ENCODE measurements at regions not wholly inside any gene's neighbourhood (a gene's known extent, or its start where the extent isn't known, plus 50 kb on each side); places are given as distances from the start of the nearest gene placed in this dataset.
A peak's percentile ranks its signal among the peaks of the same experiment; 100 is the strongest.

DNA sequence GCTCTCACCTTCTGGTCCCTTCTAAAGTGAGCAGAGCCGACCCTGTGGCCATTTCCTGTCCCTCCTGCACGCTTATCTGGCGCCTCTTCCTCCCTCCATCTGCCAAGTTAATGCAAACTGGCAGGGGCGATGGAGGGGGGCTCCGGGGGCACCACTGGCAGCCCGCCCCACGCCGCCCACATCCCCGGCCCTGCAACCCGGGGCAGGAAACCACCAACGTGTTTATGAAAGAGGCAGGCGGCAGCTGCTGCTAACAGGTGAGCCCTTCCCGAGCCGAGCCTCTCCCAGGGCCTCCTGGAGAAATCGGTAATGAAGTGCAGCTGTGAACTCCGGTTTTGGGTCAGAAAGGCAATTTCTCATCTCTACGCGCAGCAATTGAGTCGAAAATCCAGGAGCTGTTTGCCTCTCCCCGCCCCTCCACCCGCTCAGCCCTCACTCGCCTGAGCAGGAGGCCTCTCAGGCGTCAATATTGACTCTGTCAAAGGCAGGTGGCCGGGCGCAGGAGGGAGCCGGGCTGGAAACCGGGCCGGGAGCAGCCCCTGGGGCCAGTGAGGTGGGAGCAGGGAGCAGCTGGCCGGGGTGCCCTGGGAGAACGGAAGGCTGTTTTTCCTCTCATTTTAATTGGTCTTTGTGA is 164.4 kb upstream of the GSE1 start (continued):
- TF ChIP-seq, protein P1, sequence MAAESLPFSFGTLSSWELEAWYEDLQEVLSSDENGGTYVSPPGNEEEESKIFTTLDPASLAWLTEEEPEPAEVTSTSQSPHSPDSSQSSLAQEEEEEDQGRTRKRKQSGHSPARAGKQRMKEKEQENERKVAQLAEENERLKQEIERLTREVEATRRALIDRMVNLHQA (CRISPR knock-in tag; IDR thresholded peaks at IDR 0.05), result no peak
- TF ChIP-seq ZNF562 (CRISPR knock-in tag; IDR thresholded peaks at IDR 0.05; ENCODE audit: borderline replicate concordance) (no peak), TOPORS (CRISPR knock-in tag; IDR thresholded peaks at IDR 0.05) (no peak), ZNF451 (CRISPR knock-in tag; IDR thresholded peaks at IDR 0.05) (peak; percentile 90), MEIS2 (CRISPR knock-in tag; IDR thresholded peaks at IDR 0.05) (peak; percentile 98), SOX5 (CRISPR knock-in tag; IDR thresholded peaks at IDR 0.05; ENCODE audit: borderline replicate concordance) (peak; percentile 70; the same call in 1 of the 2 replicates), PAWR (CRISPR knock-in tag; IDR thresholded peaks at IDR 0.05; ENCODE audit: borderline replicate concordance) (no peak), NCOA1 (CRISPR knock-in tag; IDR thresholded peaks at IDR 0.05) (no peak), ZSCAN25 (CRISPR knock-in tag; IDR thresholded peaks at IDR 0.05) (peak; percentile 91), SNAPC2 (CRISPR knock-in tag; IDR thresholded peaks at IDR 0.05) (peak; percentile 93), ZNF274 (CRISPR knock-in tag; IDR thresholded peaks at IDR 0.05) (0 out of 2 replicates have a peak, but pooled peaks have one; percentile 4), ZNF510 (CRISPR knock-in tag; IDR thresholded peaks at IDR 0.05; ENCODE audit: low read depth) (0 out of 2 replicates have a peak, but pooled peaks have one; percentile 36), ZNF367 (CRISPR knock-in tag; IDR thresholded peaks at IDR 0.05; ENCODE audit: borderline replicate concordance) (peak; percentile 90; the same call in 1 of the 2 replicates), CBX2 (IDR thresholded peaks at IDR 0.05; ENCODE audit: low read depth, low read length) (no peak), CBX2 (CRISPR knock-in tag; IDR thresholded peaks at IDR 0.05; ENCODE audit: low read depth) (no peak), CHCHD3 (CRISPR knock-in tag; IDR thresholded peaks at IDR 0.05) (no peak), ONECUT2 (CRISPR knock-in tag; IDR thresholded peaks at IDR 0.05) (peak; percentile 55), ZNF678 (CRISPR knock-in tag; IDR thresholded peaks at IDR 0.05) (no peak), ZNF589 (CRISPR knock-in tag; conservative IDR thresholded peaks at IDR 0.05) (peak; percentile 84; the same call in 1 of the 2 replicates)
- TF ChIP-seq, protein P2, sequence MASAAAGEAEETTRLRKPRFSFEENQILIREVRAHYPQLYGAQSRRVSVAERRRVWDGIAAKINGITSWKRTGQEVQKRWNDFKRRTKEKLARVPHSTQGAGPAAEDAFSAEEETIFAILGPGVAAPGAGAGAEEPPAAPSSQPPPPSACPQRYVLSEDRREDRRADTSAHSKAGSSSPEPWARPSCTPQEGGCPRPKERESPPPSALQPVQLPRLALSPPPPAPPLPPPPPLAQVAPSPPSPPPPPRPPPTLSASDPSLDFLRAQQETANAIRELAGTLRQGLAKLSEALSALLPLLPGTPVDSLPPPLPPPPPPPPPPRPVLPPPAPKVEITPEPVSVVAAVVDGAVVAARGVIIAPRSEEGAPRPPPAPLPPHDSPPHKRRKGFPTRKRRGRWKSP (CRISPR knock-in tag; IDR thresholded peaks at IDR 0.05), result peak; percentile 84; the same call in 1 of the 2 replicates
- TF ChIP-seq, protein P3, sequence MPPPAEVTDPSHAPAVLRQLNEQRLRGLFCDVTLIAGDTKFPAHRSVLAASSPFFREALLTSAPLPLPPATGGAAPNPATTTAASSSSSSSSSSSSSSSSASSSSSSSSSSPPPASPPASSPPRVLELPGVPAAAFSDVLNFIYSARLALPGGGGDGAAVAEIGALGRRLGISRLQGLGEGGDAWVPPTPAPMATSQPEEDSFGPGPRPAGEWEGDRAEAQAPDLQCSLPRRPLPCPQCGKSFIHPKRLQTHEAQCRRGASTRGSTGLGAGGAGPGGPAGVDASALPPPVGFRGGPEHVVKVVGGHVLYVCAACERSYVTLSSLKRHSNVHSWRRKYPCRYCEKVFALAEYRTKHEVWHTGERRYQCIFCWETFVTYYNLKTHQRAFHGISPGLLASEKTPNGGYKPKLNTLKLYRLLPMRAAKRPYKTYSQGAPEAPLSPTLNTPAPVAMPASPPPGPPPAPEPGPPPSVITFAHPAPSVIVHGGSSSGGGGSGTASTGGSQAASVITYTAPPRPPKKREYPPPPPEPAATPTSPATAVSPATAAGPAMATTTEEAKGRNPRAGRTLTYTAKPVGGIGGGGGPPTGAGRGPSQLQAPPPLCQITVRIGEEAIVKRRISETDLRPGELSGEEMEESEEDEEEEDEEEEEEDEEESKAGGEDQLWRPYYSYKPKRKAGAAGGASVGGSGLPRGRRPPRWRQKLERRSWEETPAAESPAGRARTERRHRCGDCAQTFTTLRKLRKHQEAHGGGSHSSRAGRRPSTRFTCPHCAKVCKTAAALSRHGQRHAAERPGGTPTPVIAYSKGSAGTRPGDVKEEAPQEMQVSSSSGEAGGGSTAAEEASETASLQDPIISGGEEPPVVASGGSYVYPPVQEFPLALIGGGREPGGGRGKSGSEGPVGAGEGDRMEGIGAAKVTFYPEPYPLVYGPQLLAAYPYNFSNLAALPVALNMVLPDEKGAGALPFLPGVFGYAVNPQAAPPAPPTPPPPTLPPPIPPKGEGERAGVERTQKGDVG (CRISPR knock-in tag; IDR thresholded peaks at IDR 0.05; ENCODE audit: borderline replicate concordance), result peak; percentile 83
- TF ChIP-seq, protein P4, sequence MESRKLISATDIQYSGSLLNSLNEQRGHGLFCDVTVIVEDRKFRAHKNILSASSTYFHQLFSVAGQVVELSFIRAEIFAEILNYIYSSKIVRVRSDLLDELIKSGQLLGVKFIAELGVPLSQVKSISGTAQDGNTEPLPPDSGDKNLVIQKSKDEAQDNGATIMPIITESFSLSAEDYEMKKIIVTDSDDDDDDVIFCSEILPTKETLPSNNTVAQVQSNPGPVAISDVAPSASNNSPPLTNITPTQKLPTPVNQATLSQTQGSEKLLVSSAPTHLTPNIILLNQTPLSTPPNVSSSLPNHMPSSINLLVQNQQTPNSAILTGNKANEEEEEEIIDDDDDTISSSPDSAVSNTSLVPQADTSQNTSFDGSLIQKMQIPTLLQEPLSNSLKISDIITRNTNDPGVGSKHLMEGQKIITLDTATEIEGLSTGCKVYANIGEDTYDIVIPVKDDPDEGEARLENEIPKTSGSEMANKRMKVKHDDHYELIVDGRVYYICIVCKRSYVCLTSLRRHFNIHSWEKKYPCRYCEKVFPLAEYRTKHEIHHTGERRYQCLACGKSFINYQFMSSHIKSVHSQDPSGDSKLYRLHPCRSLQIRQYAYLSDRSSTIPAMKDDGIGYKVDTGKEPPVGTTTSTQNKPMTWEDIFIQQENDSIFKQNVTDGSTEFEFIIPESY (CRISPR knock-in tag; IDR thresholded peaks at IDR 0.05), result peak; percentile 50; the same call in 1 of the 2 replicates
- TF ChIP-seq, protein P5, sequence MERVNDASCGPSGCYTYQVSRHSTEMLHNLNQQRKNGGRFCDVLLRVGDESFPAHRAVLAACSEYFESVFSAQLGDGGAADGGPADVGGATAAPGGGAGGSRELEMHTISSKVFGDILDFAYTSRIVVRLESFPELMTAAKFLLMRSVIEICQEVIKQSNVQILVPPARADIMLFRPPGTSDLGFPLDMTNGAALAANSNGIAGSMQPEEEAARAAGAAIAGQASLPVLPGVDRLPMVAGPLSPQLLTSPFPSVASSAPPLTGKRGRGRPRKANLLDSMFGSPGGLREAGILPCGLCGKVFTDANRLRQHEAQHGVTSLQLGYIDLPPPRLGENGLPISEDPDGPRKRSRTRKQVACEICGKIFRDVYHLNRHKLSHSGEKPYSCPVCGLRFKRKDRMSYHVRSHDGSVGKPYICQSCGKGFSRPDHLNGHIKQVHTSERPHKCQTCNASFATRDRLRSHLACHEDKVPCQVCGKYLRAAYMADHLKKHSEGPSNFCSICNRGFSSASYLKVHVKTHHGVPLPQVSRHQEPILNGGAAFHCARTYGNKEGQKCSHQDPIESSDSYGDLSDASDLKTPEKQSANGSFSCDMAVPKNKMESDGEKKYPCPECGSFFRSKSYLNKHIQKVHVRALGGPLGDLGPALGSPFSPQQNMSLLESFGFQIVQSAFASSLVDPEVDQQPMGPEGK (CRISPR knock-in tag; IDR thresholded peaks at IDR 0.05), result peak; percentile 88
